Smooth muscle cell (in vitro differentiated cells): ENCODE measurements at regions not wholly inside any gene's neighbourhood (a gene's known extent, or its start where the extent isn't known, plus 50 kb on each side); places are given as distances from the start of the nearest gene placed in this dataset.
"Not testable (repeated sequence)": the region's sequence is repeated elsewhere in the genome, so short reads cannot be mapped to it uniquely, and the experiment has no call there.

Experiments
- DNase-seq: peaks from one replicate; lab custom pipeline; 2025; ENCODE audit not compliant: unreplicated experiment; lab: John Stamatoyannopoulos, UW
- H2AFZ ChIP-seq: fragments of 200-600 bp; sonication (generic); 2 replicates; pipeline ENCODE4 v1.6.0; 2016; ENCODE audit warnings: antibody characterized with exemption, low read depth, mild to moderate bottlenecking
- H3F3A ChIP-seq: fragments of 200-600 bp; sonication (generic); 2 replicates; pipeline ENCODE4 v1.6.0; 2017; ENCODE audit warnings: antibody characterized with exemption, low read depth
- H3K27ac ChIP-seq: fragments of 200-600 bp; sonication (generic); 2 replicates; pipeline ENCODE4 v1.5.1; 2016; ENCODE audit warnings: low read depth, mild to moderate bottlenecking
- H3K27me3 ChIP-seq: fragments of 200-600 bp; sonication (generic); 2 replicates; pipeline ENCODE4 v1.6.1; 2016; ENCODE audit warnings: low read depth, mild to moderate bottlenecking
- H3K36me3 ChIP-seq: fragments of 200-600 bp; sonication (generic); 2 replicates; pipeline ENCODE4 v1.5.1; 2016; ENCODE audit warnings: low read depth
- H3K4me1 ChIP-seq: fragments of 200-600 bp; sonication (generic); 2 replicates; pipeline ENCODE4 v1.5.1; 2016; ENCODE audit warnings: low read depth
- H3K4me2 ChIP-seq: fragments of 200-600 bp; sonication (generic); 2 replicates; pipeline ENCODE4 v1.6.0; 2016; ENCODE audit warnings: mild to moderate bottlenecking
- H3K4me3 ChIP-seq: fragments of 200-600 bp; sonication (generic); 2 replicates; pipeline ENCODE4 v1.5.1; 2016; ENCODE audit warnings: mild to moderate bottlenecking
- H3K79me2 ChIP-seq: fragments of 200-600 bp; sonication (generic); 2 replicates; pipeline ENCODE4 v1.6.0; 2016; ENCODE audit warnings: low read depth, mild to moderate bottlenecking
- H3K9ac ChIP-seq: fragments of 200-600 bp; sonication (generic); 2 replicates; pipeline ENCODE4 v1.6.0; 2016; ENCODE audit warnings: low read depth
- H3K9me3 ChIP-seq: fragments of 200-600 bp; sonication (generic); replicated peaks from 2 replicates; pipeline ENCODE4 v1.5.1; 2016; ENCODE audit warnings: low read depth
- H4K20me1 ChIP-seq: fragments of 200-600 bp; sonication (generic); 2 replicates; pipeline ENCODE4 v1.6.0; 2016; ENCODE audit warnings: low read depth
- CTCF ChIP-seq: fragments of 200-600 bp; sonication (generic); IDR thresholded peaks from 2 replicates; pipeline ENCODE4 v1.5.1; 2017; ENCODE audit warnings: borderline replicate concordance, mild to moderate bottlenecking, antibody characterized with exemption; ENCODE audit not compliant: insufficient read depth, poor library complexity, severe bottlenecking
- WGBS: methylation state at CpG from one replicate; pipeline ENCODE4 v1.1.7; 2016; ENCODE audit warnings: low lambda C conversion rate; 5-methylcytosine and 5-hydroxymethylcytosine counted together

DNA sequence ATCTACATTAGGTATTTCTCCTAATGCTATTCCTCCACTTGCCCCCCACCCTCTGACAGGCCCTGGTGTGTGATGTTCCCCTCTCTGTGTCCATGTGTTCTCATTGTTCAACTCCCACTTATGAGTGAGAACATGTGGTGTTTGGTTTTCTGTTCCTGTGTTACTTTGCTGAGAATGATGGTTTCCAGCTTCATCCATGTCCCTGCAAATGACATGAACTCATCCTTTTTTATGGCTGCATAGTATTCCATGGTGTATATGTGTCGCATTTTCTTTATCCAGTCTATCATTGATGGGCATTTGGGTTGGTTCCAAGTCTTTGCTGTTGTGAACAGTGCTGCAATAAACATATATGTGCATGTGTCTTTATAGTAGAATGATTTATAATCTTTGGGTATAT lies 50.6 kb upstream of the GRHL3 start:
- not testable (repeated sequence) for H3K9ac ChIP-seq, H3K4me3 ChIP-seq, H3K27ac ChIP-seq, DNase-seq, H3K4me2 ChIP-seq, H3K79me2 ChIP-seq, H3K36me3 ChIP-seq, H4K20me1 ChIP-seq, H2AFZ ChIP-seq, H3K4me1 ChIP-seq, H3K9me3 ChIP-seq, H3K27me3 ChIP-seq, H3F3A ChIP-seq
- 85% methylated on average over 1 of the region's 1 CpG for WGBS

DNA sequence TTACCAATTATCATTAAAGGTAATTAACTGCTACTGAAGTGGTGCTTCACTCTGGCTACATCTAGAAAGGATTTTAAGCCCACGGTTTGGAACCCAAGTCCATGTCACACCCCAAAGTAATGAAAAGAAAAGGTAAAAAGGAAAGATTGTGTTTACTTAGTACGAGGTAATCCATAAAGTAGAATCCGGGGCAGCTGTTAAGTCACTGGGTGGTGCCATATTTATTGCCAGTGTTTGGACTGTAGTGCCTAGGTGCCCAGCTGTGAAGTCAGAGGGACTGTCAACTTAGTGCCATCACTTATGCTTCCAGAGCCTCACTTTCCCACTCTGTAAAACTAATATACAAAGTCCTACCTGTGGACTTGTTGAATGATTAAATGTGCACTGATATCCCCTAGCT lies 52.2 kb upstream of the GRHL3 start:
- no peak for TF ChIP-seq CTCF
- Histone ChIP-seq H3K9ac (no peak overlapping the region), H3K9me3 (no peaks in the 10 kb centered on the region)

DNA sequence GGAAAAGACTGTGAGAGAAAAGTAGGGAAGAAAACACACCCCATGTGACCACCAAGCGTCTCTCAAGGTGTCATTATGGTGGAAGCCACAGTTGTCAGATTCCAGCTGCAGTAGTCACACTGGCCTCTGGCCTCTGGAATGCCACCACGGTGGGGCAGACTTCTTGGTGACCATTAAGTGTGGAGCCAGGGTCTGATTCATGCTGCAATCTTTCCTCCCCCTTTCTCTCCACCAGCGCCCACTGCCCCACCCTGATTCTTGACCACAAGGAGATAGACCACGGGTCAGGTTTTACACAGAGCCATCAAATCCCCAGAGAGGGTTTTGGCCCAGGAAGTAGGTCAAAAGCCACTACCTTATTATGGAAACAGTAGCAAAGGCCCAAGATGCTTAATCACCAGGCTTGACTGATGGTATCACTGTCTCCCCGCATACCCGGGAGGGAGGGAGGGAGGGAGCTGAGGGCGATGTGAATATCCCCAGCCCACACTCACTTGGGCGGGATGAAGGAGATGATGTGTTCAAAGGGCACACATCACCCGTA lies 52.7 kb upstream of the GRHL3 start:
- Histone ChIP-seq H3K4me2 (no peak overlapping the region), H3K4me1 (no peaks in the 10 kb centered on the region), H3K27me3 (no peaks in the 10 kb centered on the region), H3F3A (no peaks in the 10 kb centered on the region), H3K36me3 (no peaks in the 10 kb centered on the region), H3K79me2 (no peaks in the 10 kb centered on the region), H3K4me3 (no peak overlapping the region), H2AFZ (no peak overlapping the region), H3K9ac (no peak overlapping the region), H3K9me3 (no peaks in the 10 kb centered on the region), H4K20me1 (no peaks in the 10 kb centered on the region), H3K27ac (peak overlapping the region; percentile 17)
- no peak for DNase-seq
- 6% methylated on average over 7 of the region's 9 CpGs for WGBS
- no peak for TF ChIP-seq CTCF

More for the DNA sequence above, 52.2 kb upstream of the GRHL3 start:
- Histone ChIP-seq H4K20me1 (no peaks in the 10 kb centered on the region), H3K36me3 (no peaks in the 10 kb centered on the region), H3K27me3 (no peaks in the 10 kb centered on the region), H3K27ac (peak overlapping the region; percentile 17), H3K4me3 (no peak overlapping the region), H3K4me1 (no peaks in the 10 kb centered on the region), H3F3A (no peaks in the 10 kb centered on the region), H3K4me2 (no peak overlapping the region), H3K79me2 (no peaks in the 10 kb centered on the region), H2AFZ (no peak overlapping the region)
- DNase-seq: no peak
- WGBS: 50% methylated on average over 3 of the region's 3 CpGs

GRCh38 chr1:24263746-24264145 lies 55.4 kb upstream of the GRHL3 start:
- Histone ChIP-seq H3K36me3 (no peaks in the 10 kb centered on the region), H3F3A (no peaks in the 10 kb centered on the region), H3K9me3 (no peaks in the 10 kb centered on the region), H3K4me2 (no peak overlapping the region), H3K79me2 (no peaks in the 10 kb centered on the region), H2AFZ (no peak overlapping the region), H4K20me1 (no peaks in the 10 kb centered on the region), H3K4me1 (no peaks in the 10 kb centered on the region), H3K27ac (no peak overlapping the region), H3K9ac (no peak overlapping the region), H3K27me3 (no peaks in the 10 kb centered on the region), H3K4me3 (no peak overlapping the region)
- no peak for TF ChIP-seq CTCF
- WGBS: 52% methylated on average over 1 of the region's 1 CpG
- no peak for DNase-seq
